SK-N-SH (cell line): ENCODE measurements at regions not wholly inside any gene's neighbourhood (a gene's known extent, or its start where the extent isn't known, plus 50 kb on each side); places are given as distances from the start of the nearest gene placed in this dataset.

Source experiments
- CHD2 ChIP-seq: fragments of 150-350 bp; IDR thresholded peaks from 2 replicates; pipeline ENCODE4 v1.6.1; 2018; ENCODE audit warnings: low read length; ENCODE audit not compliant: partially characterized antibody
- CTCF ChIP-seq: fragments of 200-600 bp; sonication (generic); IDR thresholded peaks from 2 replicates; pipeline ENCODE4 v1.6.1; 2017; ENCODE audit warnings: antibody characterized with exemption, mild to moderate bottlenecking, moderate library complexity
- EZH2phosphoT487 ChIP-seq: fragments of 200-600 bp; sonication (generic); IDR thresholded peaks from 2 replicates; pipeline ENCODE4 v1.6.1; 2017; ENCODE audit warnings: low read depth, mixed run types, mild to moderate bottlenecking, antibody characterized with exemption, moderate library complexity, borderline replicate concordance
- GATA2 ChIP-seq: sonication (generic); formaldehyde crosslinking; IDR thresholded peaks from 2 replicates; pipeline ENCODE4 v1.5.0; 2020; ENCODE audit warnings: mild to moderate bottlenecking, missing genetic modification reagents
- NRF1 ChIP-seq: IDR thresholded peaks from 2 replicates; pipeline ENCODE4 v1.6.1; 2012; ENCODE audit warnings: low read depth, mild to moderate bottlenecking, low read length
- SIN3A ChIP-seq: IDR thresholded peaks from 2 replicates; pipeline ENCODE4 v1.6.1; 2012; ENCODE audit warnings: low read depth, mild to moderate bottlenecking, low read length, moderate library complexity, borderline replicate concordance

GRCh38 chr2:121881950-121882349 lies 126.5 kb downstream of the TSN start:
- TF ChIP-seq CTCF (no peak), EZH2phosphoT487 (no peak), NRF1 (no peak), SIN3A (no peak), CHD2 (no peak), GATA2 (CRISPR knock-in tag) (no peak)
